GM13976 (cell line): ENCODE measurements at regions not wholly inside any gene's neighbourhood (a gene's known extent, or its start where the extent isn't known, plus 50 kb on each side); places are given as distances from the start of the nearest gene placed in this dataset.

ENCODE experiments used
- DNase-seq: peaks from one replicate; pipeline ENCODE4 v3.0.0; 2012; ENCODE audit warnings: low spot score
- CTCF ChIP-seq: IDR thresholded peaks from 2 replicates; pipeline ENCODE4 v1.5.1; 2012; ENCODE audit warnings: borderline replicate concordance, mild to moderate bottlenecking; ENCODE audit not compliant: insufficient read depth; ENCODE audit errors: extremely low read depth, missing control alignments, control extremely low read depth
- in situ Hi-C: fragments of 300-500 bp; cut with MboI; formaldehyde crosslinking; loops from one replicate; pipeline ENCODE4 v1.12.0; 2022; ENCODE audit warnings: low sequenced_read_pairs, mixed read lengths, inconsistent platforms; ENCODE audit not compliant: unreplicated experiment

DNA sequence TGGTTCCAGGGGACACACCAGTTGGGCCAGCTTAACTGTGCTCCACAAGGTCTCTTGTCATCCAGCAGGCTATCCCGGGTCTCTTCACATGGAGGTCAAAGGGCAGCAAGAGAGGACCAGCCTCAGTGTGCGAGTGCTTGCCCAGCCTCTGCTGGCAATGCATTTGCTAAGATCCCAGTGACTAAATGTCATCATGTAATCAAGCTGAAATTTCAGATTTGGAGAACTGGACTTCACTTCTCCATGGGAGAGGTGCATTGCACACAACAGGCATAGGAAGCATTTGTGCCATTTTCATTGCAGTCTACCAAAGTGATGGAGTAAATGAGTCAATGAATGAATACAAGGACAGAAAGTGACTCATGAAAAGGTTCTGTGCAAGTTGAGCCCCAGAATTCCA, 51.2 kb upstream of the KDM8 start:
- TF ChIP-seq CTCF, result no peak
- in situ Hi-C loops, result no loop called here
- no peak for DNase-seq

- no peak for DNase-seq
- no peak for TF ChIP-seq CTCF
- in situ Hi-C loops, result no loop called here
These were observed 50.5 kb upstream of the KDM8 start for GRCh38 chr16:27152801-27153200.
